Naive B cell (primary cell): ENCODE measurements at regions not wholly inside any gene's neighbourhood (a gene's known extent, or its start where the extent isn't known, plus 50 kb on each side); places are given as distances from the start of the nearest gene placed in this dataset.

Source experiments
- ATAC-seq, 2 donors: fragments of 150-1000 bp; cut with Tn5 transposase; 2 replicates each; pipeline ENCODE4 v1.10.0; 2021; ENCODE audit warnings: low read depth in 2 of 2, mild to moderate bottlenecking in 2 of 2, moderate library complexity in 2 of 2
- DNase-seq: peaks from one replicate; pipeline ENCODE4 v3.0.0; 2022
- H3K27ac Mint-ChIP-seq, 6 donors: one replicate each; pipeline ENCODE4 v1.8.0; 2020 to 2022; ENCODE audit warnings: mild to moderate bottlenecking in 6 of 6, mixed read lengths in 6 of 6, moderate library complexity in 5 of 6, inconsistent platforms in 2 of 6
- H3K27me3 Mint-ChIP-seq, 3 donors: one replicate each; pipeline ENCODE4 v1.8.0; 2021 to 2022; ENCODE audit warnings: mixed read lengths in 3 of 3, mild to moderate bottlenecking in 1 of 3
- H3K36me3 Mint-ChIP-seq, 2 donors: one replicate each; pipeline ENCODE4 v1.8.0; 2020 to 2022; ENCODE audit warnings: mixed read lengths in 2 of 2, inconsistent platforms in 1 of 2, mild to moderate bottlenecking in 1 of 2
- H3K4me1 Mint-ChIP-seq, 3 donors: one replicate each; pipeline ENCODE4 v1.8.0; 2020 to 2022; ENCODE audit warnings: mixed read lengths in 3 of 3, inconsistent platforms in 1 of 3, mild to moderate bottlenecking in 1 of 3, moderate library complexity in 1 of 3
- H3K4me3 Mint-ChIP-seq, 8 donors: one replicate each; pipeline ENCODE4 v1.8.0; 2020 to 2022; ENCODE audit warnings: mild to moderate bottlenecking in 8 of 8, mixed read lengths in 8 of 8, moderate library complexity in 8 of 8, inconsistent platforms in 2 of 8
- H3K9me3 Mint-ChIP-seq, 7 donors: one replicate each; pipeline ENCODE4 v1.8.0; 2020 to 2022; ENCODE audit warnings: mixed read lengths in 7 of 7, mild to moderate bottlenecking in 5 of 7, inconsistent platforms in 2 of 7, moderate library complexity in 1 of 7

- peaks cover 10 to 16% (median 12%) of the 10 kb centered on the region in 3 donors for H3K27me3 Mint-ChIP-seq
- H3K9me3 Mint-ChIP-seq, result no peaks in the 10 kb centered on the region
- no peak overlapping the region for H3K27ac Mint-ChIP-seq
- no peak overlapping the region for H3K4me3 Mint-ChIP-seq
- H3K36me3 Mint-ChIP-seq, result no peaks in the 10 kb centered on the region
- H3K4me1 Mint-ChIP-seq, result peaks cover 0 to 1% (median 0%) of the 10 kb centered on the region in 3 donors
- ATAC-seq (no peak), DNase-seq (no peak)
Measured at GRCh38 chr14:22407033-22407432, 182.0 kb downstream of the DAD1 start.

- H3K27ac Mint-ChIP-seq, result peak overlapping the region in 1 of 6 donors; percentile 64
- H3K4me1 Mint-ChIP-seq, result peaks cover 0 to 1% (median 0%) of the 10 kb centered on the region in 3 donors
- no peaks in the 10 kb centered on the region for H3K9me3 Mint-ChIP-seq
- ATAC-seq (no peak), DNase-seq (no peak)
- no peak overlapping the region for H3K4me3 Mint-ChIP-seq
- peaks cover 10 to 16% (median 12%) of the 10 kb centered on the region in 3 donors for H3K27me3 Mint-ChIP-seq
- H3K36me3 Mint-ChIP-seq, result no peaks in the 10 kb centered on the region
Measured at GRCh38 chr14:22405201-22405600, 183.8 kb downstream of the DAD1 start.

- ATAC-seq (no peak), DNase-seq (no peak)
- Mint-ChIP-seq H3K4me1 (peaks cover 0 to 1% (median 0%) of the 10 kb centered on the region in 3 donors), H3K36me3 (no peaks in the 10 kb centered on the region), H3K9me3 (no peaks in the 10 kb centered on the region), H3K4me3 (no peak overlapping the region), H3K27ac (peak overlapping the region in 1 of 6 donors; percentile 20), H3K27me3 (peaks cover 6 to 16% (median 12%) of the 10 kb centered on the region in 3 donors)
Measured at GRCh38 chr14:22403296-22403695, 185.7 kb downstream of the DAD1 start.

- H3K4me3 Mint-ChIP-seq, result no peak overlapping the region
- H3K27ac Mint-ChIP-seq, result peak overlapping the region in 2 of 6 donors; percentile 14 to 77
- ATAC-seq (no peak), DNase-seq (no peak)
- no peaks in the 10 kb centered on the region for H3K9me3 Mint-ChIP-seq
- peaks cover 5 to 17% (median 7%) of the 10 kb centered on the region in 3 donors for H3K4me1 Mint-ChIP-seq
- H3K27me3 Mint-ChIP-seq, result peaks cover 0 to 11% (median 8%) of the 10 kb centered on the region in 3 donors
- H3K36me3 Mint-ChIP-seq, result no peaks in the 10 kb centered on the region
Measured at GRCh38 chr14:22400655-22401259, 188.3 kb downstream of the DAD1 start.

GRCh38 chr14:22399776-22400175 lies 189.2 kb downstream of the DAD1 start:
- no peak for DNase-seq
- no peaks in the 10 kb centered on the region for H3K36me3 Mint-ChIP-seq
- no peak for ATAC-seq
- H3K9me3 Mint-ChIP-seq, result no peaks in the 10 kb centered on the region
- H3K27ac Mint-ChIP-seq, result no peak overlapping the region
- peaks cover 7 to 19% (median 9%) of the 10 kb centered on the region in 3 donors for H3K4me1 Mint-ChIP-seq
- H3K27me3 Mint-ChIP-seq, result peaks cover 0 to under 1% (median 0%) of the 10 kb centered on the region in 3 donors
- no peak overlapping the region for H3K4me3 Mint-ChIP-seq

- Mint-ChIP-seq H3K36me3 (no peaks in the 10 kb centered on the region), H3K27me3 (no peaks in the 10 kb centered on the region), H3K4me1 (peaks cover 14 to 29% (median 20%) of the 10 kb centered on the region in 3 donors), H3K9me3 (no peaks in the 10 kb centered on the region), H3K4me3 (peak overlapping the region in 2 of 8 donors; percentile 4 to 48), H3K27ac (no peak overlapping the region)
- ATAC-seq, result peak; percentile 57 to 69
- DNase-seq, result no peak
Measured at GRCh38 chr14:22397221-22397737, 191.7 kb downstream of the DAD1 start.

GRCh38 chr14:22395803-22396202 lies 193.2 kb downstream of the DAD1 start:
- ATAC-seq (no peak), DNase-seq (no peak)
- Mint-ChIP-seq H3K36me3 (no peaks in the 10 kb centered on the region), H3K4me3 (no peak overlapping the region), H3K4me1 (peaks cover 23 to 40% (median 28%) of the 10 kb centered on the region in 3 donors), H3K9me3 (no peaks in the 10 kb centered on the region), H3K27me3 (no peaks in the 10 kb centered on the region), H3K27ac (no peak overlapping the region)

GRCh38 chr14:22394616-22395015 lies 194.4 kb downstream of the DAD1 start:
- Mint-ChIP-seq H3K27ac (peak overlapping the region in 4 of 6 donors; percentile 21 to 79 (median 24)), H3K4me3 (no peak overlapping the region), H3K36me3 (no peaks in the 10 kb centered on the region), H3K9me3 (no peaks in the 10 kb centered on the region), H3K27me3 (no peaks in the 10 kb centered on the region), H3K4me1 (peaks cover 23 to 42% (median 28%) of the 10 kb centered on the region in 3 donors)
- ATAC-seq (no peak), DNase-seq (no peak)

GRCh38 chr14:22393796-22394195 lies 195.2 kb downstream of the DAD1 start:
- no peaks in the 10 kb centered on the region for H3K9me3 Mint-ChIP-seq
- H3K4me1 Mint-ChIP-seq, result peaks cover 23 to 43% (median 28%) of the 10 kb centered on the region in 3 donors
- no peak overlapping the region for H3K4me3 Mint-ChIP-seq
- H3K36me3 Mint-ChIP-seq, result no peaks in the 10 kb centered on the region
- ATAC-seq (no peak), DNase-seq (no peak)
- H3K27me3 Mint-ChIP-seq, result no peaks in the 10 kb centered on the region
- no peak overlapping the region for H3K27ac Mint-ChIP-seq

- H3K36me3 Mint-ChIP-seq, result no peaks in the 10 kb centered on the region
- DNase-seq, result peak; percentile 46
- no peaks in the 10 kb centered on the region for H3K9me3 Mint-ChIP-seq
- no peaks in the 10 kb centered on the region for H3K27me3 Mint-ChIP-seq
- peak overlapping the region in 2 of 8 donors; percentile 47 to 62 for H3K4me3 Mint-ChIP-seq
- peaks cover 23 to 45% (median 33%) of the 10 kb centered on the region in 3 donors for H3K4me1 Mint-ChIP-seq
- H3K27ac Mint-ChIP-seq, result peak overlapping the region in 5 of 6 donors; percentile 8 to 84 (median 35)
- ATAC-seq, result peak; percentile 59 to 65
Measured at GRCh38 chr14:22391908-22392565, 197.0 kb downstream of the DAD1 start.

- Mint-ChIP-seq H3K9me3 (no peaks in the 10 kb centered on the region), H3K4me1 (peaks cover 24 to 40% (median 36%) of the 10 kb centered on the region in 3 donors), H3K36me3 (no peaks in the 10 kb centered on the region), H3K4me3 (no peak overlapping the region), H3K27ac (peak overlapping the region in 1 of 6 donors; percentile 7), H3K27me3 (no peaks in the 10 kb centered on the region)
- no peak for ATAC-seq
- no peak for DNase-seq
Measured at GRCh38 chr14:22390824-22391461, 198.1 kb downstream of the DAD1 start.

GRCh38 chr14:22390195-22390594 lies 198.8 kb downstream of the DAD1 start:
- H3K27ac Mint-ChIP-seq, result no peak overlapping the region
- H3K4me1 Mint-ChIP-seq, result peaks cover 29 to 44% (median 41%) of the 10 kb centered on the region in 3 donors
- no peaks in the 10 kb centered on the region for H3K9me3 Mint-ChIP-seq

GRCh38 chr14:22388669-22389595 lies 200.1 kb downstream of the DAD1 start:
- no peaks in the 10 kb centered on the region for H3K27me3 Mint-ChIP-seq
- H3K27ac Mint-ChIP-seq, result peak overlapping the region in 3 of 6 donors; percentile 12 to 61 (median 57)
- H3K4me1 Mint-ChIP-seq, result peaks cover 39 to 53% (median 44%) of the 10 kb centered on the region in 3 donors
- H3K9me3 Mint-ChIP-seq, result no peaks in the 10 kb centered on the region
- ATAC-seq (no peak), DNase-seq (no peak)
- no peak overlapping the region for H3K4me3 Mint-ChIP-seq
- H3K36me3 Mint-ChIP-seq, result no peaks in the 10 kb centered on the region

More at GRCh38 chr14:22390195-22390594, 198.8 kb downstream of the DAD1 start:
- ATAC-seq (no peak), DNase-seq (no peak)
- peak overlapping the region in 1 of 8 donors; percentile 27 for H3K4me3 Mint-ChIP-seq
- H3K36me3 Mint-ChIP-seq, result no peaks in the 10 kb centered on the region
- no peaks in the 10 kb centered on the region for H3K27me3 Mint-ChIP-seq
